Left ventricle myocardium inferior (tissue), 1 donor: ENCODE measurements at regions not wholly inside any gene's neighbourhood (a gene's known extent, or its start where the extent isn't known, plus 50 kb on each side); places are given as distances from the start of the nearest gene placed in this dataset.
"Not testable (repeated sequence)": the region's sequence is repeated elsewhere in the genome, so short reads cannot be mapped to it uniquely, and the experiment has no call there.

Source experiments
- DNase-seq: peaks from one replicate; pipeline ENCODE4 v3.0.0-alpha.2; 2020
- H3K27ac ChIP-seq: fragments of 200-600 bp; replicated peaks from 2 replicates; pipeline ENCODE4 v1.8.0; 2021
- H3K27me3 ChIP-seq: fragments of 200-600 bp; 2 replicates; pipeline ENCODE4 v1.8.0; 2021; ENCODE audit warnings: low read depth
- H3K36me3 ChIP-seq: fragments of 200-600 bp; 2 replicates; pipeline ENCODE4 v1.8.0; 2021
- H3K4me1 ChIP-seq: fragments of 200-600 bp; 2 replicates; pipeline ENCODE4 v1.8.0; 2021
- H3K4me3 ChIP-seq: fragments of 200-600 bp; 2 replicates; pipeline ENCODE4 v1.8.0; 2021; ENCODE audit warnings: mild to moderate bottlenecking, moderate library complexity
- H3K9me3 ChIP-seq: fragments of 200-600 bp; replicated peaks from 2 replicates; pipeline ENCODE4 v1.8.0; 2021
- intact Hi-C: fragments of 100-400 bp; cut with micrococcal nuclease; formaldehyde crosslinking; loops from one replicate; pipeline ENCODE4 v1.11.0; 2022
- TF ChIP-seq, protein P1 (sequence below): fragments of 200-600 bp; IDR thresholded peaks from 2 replicates; pipeline ENCODE4 v1.8.0; 2021; ENCODE audit warnings: antibody characterized with exemption, mild to moderate bottlenecking, borderline replicate concordance
- donor health status: DM: no; HTN: yes; CAD: no; lungs with severe emphysema.

DNA sequence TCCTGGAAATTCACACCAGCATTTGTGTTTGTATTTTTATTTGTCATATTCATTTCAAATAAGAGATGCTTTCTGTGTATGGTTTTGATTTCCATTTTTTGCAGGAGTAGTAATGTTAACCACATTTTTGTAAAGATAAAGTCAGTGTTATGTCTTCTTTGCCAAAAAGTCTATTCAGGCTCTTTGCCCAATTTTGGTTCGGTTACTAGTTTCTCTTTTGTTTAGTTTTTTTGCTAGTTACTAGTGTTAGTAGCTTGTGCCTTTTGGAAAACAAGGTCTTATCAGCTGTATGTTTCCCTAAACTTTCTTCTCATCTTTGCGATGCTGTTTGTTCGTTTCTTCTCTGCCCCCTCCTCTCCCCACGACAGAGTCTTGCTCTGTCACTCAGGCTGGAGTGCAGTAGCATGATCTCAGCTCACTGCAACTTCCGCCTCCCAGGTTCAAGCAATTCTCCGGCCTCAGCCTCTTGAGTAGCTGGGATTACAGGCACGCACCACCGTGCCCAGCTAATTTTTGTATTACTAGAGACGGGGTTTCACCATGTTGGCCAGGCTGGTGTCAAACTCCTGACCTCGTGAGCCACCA is 112.3 kb upstream of the GRK3 start:
- intact Hi-C loops = no loop called here
- Histone ChIP-seq H3K27ac (no peak overlapping the region), H3K4me1 (peaks cover 43% of the 10 kb centered on the region), H3K9me3 (no peaks in the 10 kb centered on the region), H3K27me3 (no peaks in the 10 kb centered on the region), H3K36me3 (peaks cover 18% of the 10 kb centered on the region), H3K4me3 (no peak overlapping the region)
- no peak for DNase-seq
- TF ChIP-seq, protein P1, sequence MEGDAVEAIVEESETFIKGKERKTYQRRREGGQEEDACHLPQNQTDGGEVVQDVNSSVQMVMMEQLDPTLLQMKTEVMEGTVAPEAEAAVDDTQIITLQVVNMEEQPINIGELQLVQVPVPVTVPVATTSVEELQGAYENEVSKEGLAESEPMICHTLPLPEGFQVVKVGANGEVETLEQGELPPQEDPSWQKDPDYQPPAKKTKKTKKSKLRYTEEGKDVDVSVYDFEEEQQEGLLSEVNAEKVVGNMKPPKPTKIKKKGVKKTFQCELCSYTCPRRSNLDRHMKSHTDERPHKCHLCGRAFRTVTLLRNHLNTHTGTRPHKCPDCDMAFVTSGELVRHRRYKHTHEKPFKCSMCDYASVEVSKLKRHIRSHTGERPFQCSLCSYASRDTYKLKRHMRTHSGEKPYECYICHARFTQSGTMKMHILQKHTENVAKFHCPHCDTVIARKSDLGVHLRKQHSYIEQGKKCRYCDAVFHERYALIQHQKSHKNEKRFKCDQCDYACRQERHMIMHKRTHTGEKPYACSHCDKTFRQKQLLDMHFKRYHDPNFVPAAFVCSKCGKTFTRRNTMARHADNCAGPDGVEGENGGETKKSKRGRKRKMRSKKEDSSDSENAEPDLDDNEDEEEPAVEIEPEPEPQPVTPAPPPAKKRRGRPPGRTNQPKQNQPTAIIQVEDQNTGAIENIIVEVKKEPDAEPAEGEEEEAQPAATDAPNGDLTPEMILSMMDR = no peak

DNA sequence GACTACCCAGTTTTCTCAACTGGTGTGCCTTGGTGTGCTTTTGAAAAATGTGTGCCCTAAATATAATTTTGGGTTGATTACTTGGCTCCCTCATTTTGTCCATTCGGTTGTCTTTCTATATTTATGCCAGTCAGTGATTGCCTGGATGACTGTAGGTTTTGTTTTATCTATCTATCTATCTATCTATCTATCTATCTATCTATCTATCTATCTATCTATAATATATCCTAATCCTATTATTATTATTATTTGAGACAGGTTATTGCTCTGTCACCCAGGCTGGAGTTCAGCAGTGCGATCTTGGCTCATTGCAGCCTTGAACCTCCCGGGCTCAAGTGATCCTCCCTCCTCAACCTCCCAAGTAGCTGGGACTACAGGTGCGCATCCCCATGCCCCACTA is 111.4 kb upstream of the GRK3 start:
- no peaks in the 10 kb centered on the region for H3K27me3 ChIP-seq
- H3K9me3 ChIP-seq = no peaks in the 10 kb centered on the region
- no peak overlapping the region for H3K27ac ChIP-seq
- TF ChIP-seq, protein P1 = no peak
- intact Hi-C loops = no loop called here
- DNase-seq = no peak
- peaks cover 23% of the 10 kb centered on the region for H3K36me3 ChIP-seq
- peaks cover 39% of the 10 kb centered on the region for H3K4me1 ChIP-seq
- H3K4me3 ChIP-seq = no peak overlapping the region

- H3K4me3 ChIP-seq = no peak overlapping the region
- intact Hi-C loops = no loop called here
- H3K27me3 ChIP-seq = no peaks in the 10 kb centered on the region
- H3K9me3 ChIP-seq = no peaks in the 10 kb centered on the region
- TF ChIP-seq, protein P1 = no peak
- no peak overlapping the region for H3K27ac ChIP-seq
- no peak for DNase-seq
- peaks cover 34% of the 10 kb centered on the region for H3K4me1 ChIP-seq
- H3K36me3 ChIP-seq = peaks cover 26% of the 10 kb centered on the region
These were observed 110.9 kb upstream of the GRK3 start for GRCh38 chr22:25453557-25453956.

GRCh38 chr22:25456300-25457043 is 108.0 kb upstream of the GRK3 start:
- H3K9me3 ChIP-seq, H3K27me3 ChIP-seq, intact Hi-C loops, H3K4me3 ChIP-seq, H3K27ac ChIP-seq, DNase-seq: not testable (repeated sequence)
- Histone ChIP-seq H3K36me3 (peaks cover 53% of the 10 kb centered on the region), H3K4me1 (peaks cover 12% of the 10 kb centered on the region)

DNA sequence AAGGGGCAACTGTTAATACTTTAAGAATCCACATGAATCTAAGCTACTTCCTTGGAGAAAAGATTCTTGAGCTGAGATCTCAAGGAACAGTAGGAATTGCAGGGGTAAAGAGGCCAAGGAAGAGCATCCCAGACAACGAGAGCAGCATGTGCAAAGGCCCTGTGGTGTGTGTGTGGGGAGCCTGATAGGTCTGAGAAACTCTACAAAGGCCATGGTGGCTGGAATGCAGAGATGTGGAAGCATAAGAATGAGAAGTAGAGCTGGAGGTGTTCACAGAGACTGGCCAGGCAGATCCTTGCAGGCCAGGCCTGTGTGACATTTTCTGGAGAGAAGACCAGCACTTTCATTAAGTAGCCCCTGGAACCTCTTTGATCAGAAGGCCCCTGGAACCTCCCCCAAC is 105.8 kb upstream of the GRK3 start:
- H3K4me3 ChIP-seq, DNase-seq, H3K27me3 ChIP-seq, H3K9me3 ChIP-seq, H3K4me1 ChIP-seq, H3K27ac ChIP-seq, intact Hi-C loops: not testable (repeated sequence)
- peaks cover 54% of the 10 kb centered on the region for H3K36me3 ChIP-seq

DNA sequence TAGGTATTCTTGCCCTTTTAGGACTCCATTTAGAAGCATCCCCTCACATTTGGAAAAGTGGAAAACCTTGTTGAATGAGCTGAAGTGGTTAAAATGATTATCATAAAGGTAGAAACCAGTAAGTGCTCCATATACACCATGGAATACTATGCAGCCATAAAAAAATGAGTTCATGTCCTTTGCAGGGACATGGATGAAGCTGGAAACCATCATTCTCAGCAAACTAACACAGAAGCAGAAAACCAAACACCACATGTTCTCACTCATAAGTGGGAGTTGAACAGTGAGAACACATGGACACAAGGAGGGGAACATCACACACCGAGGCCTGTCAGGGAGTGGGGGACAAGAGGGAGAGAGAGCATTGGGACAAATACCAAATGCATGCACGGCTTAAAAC is 103.8 kb upstream of the GRK3 start:
- not testable (repeated sequence) for DNase-seq, H3K4me3 ChIP-seq, H3K27ac ChIP-seq, H3K4me1 ChIP-seq, H3K27me3 ChIP-seq, H3K9me3 ChIP-seq
- intact Hi-C loops = loop anchor here (5.0 to 10.0 kb wide), 2 partner anchors 242 to 314 kb away; no protein-coding TSS in a partner anchor
- peaks cover 41% of the 10 kb centered on the region for H3K36me3 ChIP-seq

- intact Hi-C loops = loop anchor here (5.0 to 10.0 kb wide), 2 partner anchors 241 to 314 kb away; no protein-coding TSS in a partner anchor
- TF ChIP-seq, protein P1 = no peak
- Histone ChIP-seq H3K36me3 (peaks cover 41% of the 10 kb centered on the region), H3K27ac (no peak overlapping the region), H3K9me3 (no peaks in the 10 kb centered on the region), H3K4me1 (no peaks in the 10 kb centered on the region), H3K27me3 (no peaks in the 10 kb centered on the region), H3K4me3 (no peak overlapping the region)
- no peak for DNase-seq
These were observed 103.2 kb upstream of the GRK3 start for GRCh38 chr22:25461301-25461700.
